ENCODE measurements at regions not wholly inside any gene's neighbourhood (a gene's known extent, or its start where the extent isn't known, plus 50 kb on each side); places are given as distances from the start of the nearest gene placed in this dataset.

DNA sequence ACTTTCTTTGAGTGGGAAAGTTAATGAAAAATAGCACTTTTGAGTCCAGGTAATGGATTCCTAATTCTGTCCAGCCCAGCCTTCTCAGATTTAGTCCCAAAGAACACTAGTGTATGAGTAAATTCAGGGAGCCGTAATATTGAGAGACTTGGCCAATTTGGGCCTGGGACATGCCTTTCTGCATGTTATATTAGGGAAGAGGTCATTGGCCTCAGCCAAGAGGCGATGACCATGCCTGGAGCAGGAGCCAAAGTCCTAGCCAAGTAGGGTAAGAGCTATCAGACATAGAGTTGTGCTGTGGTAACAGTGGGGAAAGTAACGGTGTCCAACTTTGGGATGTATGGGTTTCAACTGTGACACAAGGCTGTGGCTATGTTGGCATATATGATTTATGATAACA is 336.5 kb upstream of the ZNF804A start (continued):
- TF ChIP-seq DNMT1 (IDR thresholded peaks at IDR 0.05) (no peak), BCOR (IDR thresholded peaks at IDR 0.05) (no peak), BHLHE40 (IDR thresholded peaks at IDR 0.05; ENCODE audit: low read length) (no peak)
- TF ChIP-seq, protein P1, sequence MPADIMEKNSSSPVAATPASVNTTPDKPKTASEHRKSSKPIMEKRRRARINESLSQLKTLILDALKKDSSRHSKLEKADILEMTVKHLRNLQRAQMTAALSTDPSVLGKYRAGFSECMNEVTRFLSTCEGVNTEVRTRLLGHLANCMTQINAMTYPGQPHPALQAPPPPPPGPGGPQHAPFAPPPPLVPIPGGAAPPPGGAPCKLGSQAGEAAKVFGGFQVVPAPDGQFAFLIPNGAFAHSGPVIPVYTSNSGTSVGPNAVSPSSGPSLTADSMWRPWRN (IDR thresholded peaks at IDR 0.05; ENCODE audit: low read depth), result no peak
- TF ChIP-seq, protein P2, sequence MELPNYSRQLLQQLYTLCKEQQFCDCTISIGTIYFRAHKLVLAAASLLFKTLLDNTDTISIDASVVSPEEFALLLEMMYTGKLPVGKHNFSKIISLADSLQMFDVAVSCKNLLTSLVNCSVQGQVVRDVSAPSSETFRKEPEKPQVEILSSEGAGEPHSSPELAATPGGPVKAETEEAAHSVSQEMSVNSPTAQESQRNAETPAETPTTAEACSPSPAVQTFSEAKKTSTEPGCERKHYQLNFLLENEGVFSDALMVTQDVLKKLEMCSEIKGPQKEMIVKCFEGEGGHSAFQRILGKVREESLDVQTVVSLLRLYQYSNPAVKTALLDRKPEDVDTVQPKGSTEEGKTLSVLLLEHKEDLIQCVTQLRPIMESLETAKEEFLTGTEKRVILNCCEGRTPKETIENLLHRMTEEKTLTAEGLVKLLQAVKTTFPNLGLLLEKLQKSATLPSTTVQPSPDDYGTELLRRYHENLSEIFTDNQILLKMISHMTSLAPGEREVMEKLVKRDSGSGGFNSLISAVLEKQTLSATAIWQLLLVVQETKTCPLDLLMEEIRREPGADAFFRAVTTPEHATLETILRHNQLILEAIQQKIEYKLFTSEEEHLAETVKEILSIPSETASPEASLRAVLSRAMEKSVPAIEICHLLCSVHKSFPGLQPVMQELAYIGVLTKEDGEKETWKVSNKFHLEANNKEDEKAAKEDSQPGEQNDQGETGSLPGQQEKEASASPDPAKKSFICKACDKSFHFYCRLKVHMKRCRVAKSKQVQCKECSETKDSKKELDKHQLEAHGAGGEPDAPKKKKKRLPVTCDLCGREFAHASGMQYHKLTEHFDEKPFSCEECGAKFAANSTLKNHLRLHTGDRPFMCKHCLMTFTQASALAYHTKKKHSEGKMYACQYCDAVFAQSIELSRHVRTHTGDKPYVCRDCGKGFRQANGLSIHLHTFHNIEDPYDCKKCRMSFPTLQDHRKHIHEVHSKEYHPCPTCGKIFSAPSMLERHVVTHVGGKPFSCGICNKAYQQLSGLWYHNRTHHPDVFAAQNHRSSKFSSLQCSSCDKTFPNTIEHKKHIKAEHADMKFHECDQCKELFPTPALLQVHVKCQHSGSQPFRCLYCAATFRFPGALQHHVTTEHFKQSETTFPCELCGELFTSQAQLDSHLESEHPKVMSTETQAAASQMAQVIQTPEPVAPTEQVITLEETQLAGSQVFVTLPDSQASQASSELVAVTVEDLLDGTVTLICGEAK (IDR thresholded peaks at IDR 0.05), result no peak
- TF ChIP-seq, protein P2 (CRISPR knock-in tag; IDR thresholded peaks at IDR 0.05), result no peak
